K562 (cell line): ENCODE measurements at regions not wholly inside any gene's neighbourhood (a gene's known extent, or its start where the extent isn't known, plus 50 kb on each side); places are given as distances from the start of the nearest gene placed in this dataset.

Experiments
- ARID1B ChIP-seq: fragments of 450-650 bp; IDR thresholded peaks from 2 replicates; pipeline ENCODE4 v1.6.1; 2016; ENCODE audit warnings: antibody characterized with exemption, mild to moderate bottlenecking, inconsistent platforms
- ATF7 ChIP-seq: fragments of 450-650 bp; IDR thresholded peaks from 2 replicates; pipeline ENCODE4 v1.7.1; 2014; ENCODE audit warnings: mild to moderate bottlenecking, moderate library complexity
- BACH1 ChIP-seq: fragments of 200-800 bp; sonication (Bioruptor generic); IDR thresholded peaks from 2 replicates; pipeline ENCODE4 v1.6.1; 2016; ENCODE audit warnings: missing genetic modification characterization, missing compliant biosample characterization
- BRF2 ChIP-seq: IDR thresholded peaks from 3 replicates; pipeline ENCODE4 v1.6.1; 2011; ENCODE audit warnings: borderline replicate concordance, mild to moderate bottlenecking; ENCODE audit not compliant: insufficient read length, insufficient read depth
- CBFA2T3 ChIP-seq: fragments of 450-650 bp; IDR thresholded peaks from 2 replicates; pipeline ENCODE4 v1.6.1; 2017
- CBX3 ChIP-seq, 2 experiments: IDR thresholded peaks; 1 replicate in 1 of 2; 2 replicates in 1 of 2; pipeline ENCODE4 v1.6.1; 2012; ENCODE audit warnings: inconsistent platforms in 2 of 2, low read length in 2 of 2, borderline replicate concordance in 1 of 2, control low read depth in 1 of 2
- CBX5 ChIP-seq: IDR thresholded peaks from 2 replicates; pipeline ENCODE4 v1.6.1; 2014; ENCODE audit warnings: low read depth, borderline replicate concordance
- CC2D1A ChIP-seq: fragments of 450-650 bp; IDR thresholded peaks from 2 replicates; pipeline ENCODE4 v1.6.1; 2017; ENCODE audit warnings: mild to moderate bottlenecking
- CCNT2 ChIP-seq: IDR thresholded peaks from 2 replicates; pipeline ENCODE4 v1.6.1; 2011; ENCODE audit warnings: borderline replicate concordance, low read depth, mild to moderate bottlenecking, moderate library complexity, mixed read lengths, low read length; ENCODE audit not compliant: insufficient read length; ENCODE audit errors: extremely low read depth
- DEAF1 ChIP-seq: fragments of 450-650 bp; formaldehyde crosslinking; IDR thresholded peaks from 2 replicates; pipeline ENCODE4 v1.4.0; 2020; ENCODE audit warnings: mild to moderate bottlenecking, moderate library complexity
- GATAD2A ChIP-seq: fragments of 450-650 bp; IDR thresholded peaks from 2 replicates; pipeline ENCODE4 v1.6.1; 2017
- MEF2D ChIP-seq: conservative IDR thresholded peaks from 2 replicates; pipeline ENCODE4 v1.6.1; 2016; ENCODE audit warnings: low read depth, missing genetic modification characterization, missing compliant biosample characterization
- NFXL1 ChIP-seq: fragments of 450-650 bp; formaldehyde crosslinking; IDR thresholded peaks from 2 replicates; pipeline ENCODE4 v1.4.0; 2021; ENCODE audit warnings: mild to moderate bottlenecking
- PHF21A ChIP-seq: fragments of 450-650 bp; IDR thresholded peaks from 2 replicates; pipeline ENCODE4 v1.6.1; 2017; ENCODE audit warnings: low read depth, borderline replicate concordance
- POLR2A ChIP-seq: fragments of 450-650 bp; conservative IDR thresholded peaks from 2 replicates; pipeline ENCODE4 v1.6.1; 2016
- RBM39 ChIP-seq: fragments of 200-400 bp; formaldehyde crosslinking; optimal IDR thresholded peaks from 2 replicates; pipeline ENCODE3; 2018; ENCODE audit warnings: low read depth, low read length
- SMAD2 ChIP-seq: fragments of 150-350 bp; IDR thresholded peaks from 2 replicates; pipeline ENCODE4 v1.6.1; 2014; ENCODE audit warnings: low read depth, mild to moderate bottlenecking, low read length
- SOX6 ChIP-seq: fragments of 450-650 bp; IDR thresholded peaks from 2 replicates; pipeline ENCODE4 v1.6.1; 2014; ENCODE audit warnings: mild to moderate bottlenecking
- SRSF7 ChIP-seq: fragments of 200-400 bp; formaldehyde crosslinking; optimal IDR thresholded peaks from 2 replicates; pipeline ENCODE3; 2017; ENCODE audit warnings: mild to moderate bottlenecking, low read depth, low read length
- TAF9B ChIP-seq: fragments of 450-650 bp; IDR thresholded peaks from 2 replicates; pipeline ENCODE4 v1.6.1; 2018; ENCODE audit warnings: mild to moderate bottlenecking; ENCODE audit not compliant: partially characterized antibody
- THRA ChIP-seq: fragments of 450-650 bp; IDR thresholded peaks from 2 replicates; pipeline ENCODE4 v1.6.1; 2017; ENCODE audit warnings: mild to moderate bottlenecking, moderate library complexity
- TRIM24 ChIP-seq, 2 experiments: fragments of 450-650 bp; IDR thresholded peaks; 2 replicates each; pipeline ENCODE4 v1.6.1; 2016
- ZBED1 ChIP-seq: IDR thresholded peaks from 2 replicates; pipeline ENCODE4 v1.6.1; 2014
- ZNF518B ChIP-seq: fragments of 250-450 bp; sonication (Bioruptor Pico); IDR thresholded peaks from 2 replicates; pipeline ENCODE4 v1.5.0; 2021; ENCODE audit warnings: mild to moderate bottlenecking, moderate library complexity
- ZNF764 ChIP-seq: fragments of 250-450 bp; sonication (Bioruptor Pico); IDR thresholded peaks from 2 replicates; pipeline ENCODE4 v1.4.0; 2020; ENCODE audit warnings: low read depth, mild to moderate bottlenecking, moderate library complexity
- ZNF778 ChIP-seq: fragments of 450-650 bp; formaldehyde crosslinking; IDR thresholded peaks from 2 replicates; pipeline ENCODE4 v1.4.0; 2020; ENCODE audit warnings: mild to moderate bottlenecking, moderate library complexity
- ZNF79 ChIP-seq: fragments of 250-450 bp; sonication (Bioruptor Pico); IDR thresholded peaks from 2 replicates; pipeline ENCODE4 v1.4.0; 2020; ENCODE audit warnings: low read depth, mild to moderate bottlenecking, moderate library complexity

GRCh38 chr12:116346222-116346621, 68.7 kb upstream of the MED13L start (continued):
- TF ChIP-seq PHF21A (no peak), TAF9B (no peak), CBX3 (IDR thresholded peaks at IDR 0.05; ENCODE audit: borderline replicate concordance in 1 of 2, low read length in 2 of 2) (no peak), MEF2D (tag) (no peak), SRSF7 (no peak), ZNF764 (CRISPR knock-in tag) (no peak), ZBED1 (no peak), TRIM24 (IDR thresholded peaks at IDR 0.05) (peak in 1 of 2 experiments; percentile 26; a peak in 1 of 4 replicates), ZNF518B (CRISPR knock-in tag) (no peak), CC2D1A (no peak), CBX5 (no peak), SMAD2 (no peak), RBM39 (no peak), ZNF79 (no peak), NFXL1 (no peak), CCNT2 (no peak), ATF7 (no peak), SOX6 (peak; percentile 88), BACH1 (tag) (no peak), THRA (no peak), ZNF778 (CRISPR knock-in tag) (no peak), POLR2A (no peak), BRF2 (no peak), ARID1B (peak; percentile 55), DEAF1 (no peak), CBFA2T3 (peak; percentile 74), GATAD2A (peak; percentile 82; the same call in 1 of the 2 replicates)
